Neuronal stem cell (in vitro differentiated cells): ENCODE measurements at regions not wholly inside any gene's neighbourhood (a gene's known extent, or its start where the extent isn't known, plus 50 kb on each side); places are given as distances from the start of the nearest gene placed in this dataset.
A peak's percentile ranks its signal among the peaks of the same experiment; 100 is the strongest.

ENCODE experiments used
- DNase-seq: peaks from one replicate; pipeline ENCODE4 v3.0.0-alpha.2; 2013; ENCODE audit warnings: low spot score
- H2AFZ ChIP-seq: one replicate; pipeline ENCODE4 v1.6.1; 2013; ENCODE audit warnings: mild to moderate bottlenecking, low read length, inconsistent platforms
- H2AK5ac ChIP-seq: 2 replicates; pipeline ENCODE4 v1.6.1; 2013; ENCODE audit warnings: low read depth, mild to moderate bottlenecking, inconsistent platforms, low read length, moderate library complexity, mixed read lengths
- H2BK120ac ChIP-seq: 2 replicates; pipeline ENCODE4 v1.6.1; 2013; ENCODE audit warnings: low read depth, mild to moderate bottlenecking, inconsistent platforms, low read length, moderate library complexity, mixed read lengths
- H2BK12ac ChIP-seq: one replicate; pipeline ENCODE4 v1.6.1; 2013; ENCODE audit warnings: low read length, inconsistent platforms
- H2BK15ac ChIP-seq: 2 replicates; pipeline ENCODE4 v1.6.1; 2013; ENCODE audit warnings: mild to moderate bottlenecking, low read length, inconsistent platforms, mixed read lengths
- H2BK5ac ChIP-seq: one replicate; pipeline ENCODE4 v1.6.1; 2013; ENCODE audit warnings: inconsistent platforms, mild to moderate bottlenecking, low read length, moderate library complexity
- H3K14ac ChIP-seq: one replicate; pipeline ENCODE4 v1.6.1; 2013; ENCODE audit warnings: low read length, inconsistent platforms
- H3K18ac ChIP-seq: 2 replicates; pipeline ENCODE4 v1.6.1; 2013; ENCODE audit warnings: low read length, inconsistent platforms
- H3K23ac ChIP-seq: 2 replicates; pipeline ENCODE4 v1.6.1; 2013; ENCODE audit warnings: low read depth, mild to moderate bottlenecking, mixed read lengths, low read length, inconsistent platforms; ENCODE audit not compliant: poor library complexity
- H3K27ac ChIP-seq: replicated peaks from 3 replicates; pipeline ENCODE4 v1.5.1; 2013; ENCODE audit warnings: low read length, inconsistent platforms
- H3K27me3 ChIP-seq, 3 experiments: 2 replicates each; pipeline ENCODE4 v1.6.1; 2013; ENCODE audit warnings: low read length in 3 of 3, mild to moderate bottlenecking in 2 of 3, inconsistent platforms in 1 of 3, low read depth in 1 of 3, mixed read lengths in 1 of 3, moderate library complexity in 1 of 3; ENCODE audit not compliant: control insufficient read depth in 3 of 3, insufficient read depth in 3 of 3
- H3K36me3 ChIP-seq, 2 donors: replicated peaks in 1 of 2; 2 replicates each; pipeline ENCODE4 v1.6.1; 2013; ENCODE audit warnings: low read length in 2 of 2; ENCODE audit not compliant: control insufficient read depth in 2 of 2, insufficient read depth in 2 of 2
- H3K4ac ChIP-seq: 2 replicates; pipeline ENCODE4 v1.6.1; 2013; ENCODE audit warnings: inconsistent platforms, mild to moderate bottlenecking, low read length, moderate library complexity
- H3K4me1 ChIP-seq, 2 donors: 1 replicate in 1 of 2; 2 replicates in 1 of 2; pipeline ENCODE4 v1.6.1; 2013; ENCODE audit warnings: low read length in 2 of 2, low read depth in 1 of 2; ENCODE audit not compliant: control insufficient read depth in 2 of 2, insufficient read depth in 1 of 2
- H3K4me2 ChIP-seq: one replicate; pipeline ENCODE4 v1.6.1; 2013; ENCODE audit warnings: mild to moderate bottlenecking, low read length, inconsistent platforms; ENCODE audit not compliant: insufficient read depth, poor library complexity, severe bottlenecking
- H3K4me3 ChIP-seq, 2 donors: 2 replicates each; pipeline ENCODE4 v1.5.1; 2013; ENCODE audit warnings: low read length in 2 of 2, mild to moderate bottlenecking in 2 of 2, inconsistent platforms in 1 of 2, moderate library complexity in 1 of 2
- H3K79me1 ChIP-seq: one replicate; pipeline ENCODE4 v1.6.1; 2013; ENCODE audit warnings: low read depth, mild to moderate bottlenecking, inconsistent platforms, low read length, moderate library complexity
- H3K9ac ChIP-seq: one replicate; pipeline ENCODE4 v1.6.1; 2013; ENCODE audit warnings: mild to moderate bottlenecking, low read depth, low read length, inconsistent platforms; ENCODE audit not compliant: poor library complexity
- H3K9me3 ChIP-seq, 2 donors: replicated peaks in 1 of 2; 2 replicates each; pipeline versions ENCODE3 to v1.6.1; 2013; ENCODE audit warnings: low read length in 2 of 2, mild to moderate bottlenecking in 2 of 2, inconsistent platforms in 1 of 2, low read depth in 1 of 2, mixed read lengths in 1 of 2, moderate library complexity in 1 of 2; ENCODE audit not compliant: control insufficient read depth in 2 of 2, insufficient read depth in 1 of 2
- H4K8ac ChIP-seq: one replicate; pipeline ENCODE4 v1.6.1; 2013; ENCODE audit warnings: low read depth, mild to moderate bottlenecking, inconsistent platforms, low read length, moderate library complexity
- H4K91ac ChIP-seq: one replicate; pipeline ENCODE4 v1.6.1; 2013; ENCODE audit warnings: low read length, low read depth, mild to moderate bottlenecking, inconsistent platforms; ENCODE audit not compliant: poor library complexity
- WGBS, 2 donors: extraction: QIAGEN DNeasy Blood & Tissue Kit; methylation state at CpG; one replicate each; pipeline ENCODE4 v1.1.7; 2013; ENCODE audit warnings: missing lambda C conversion rate in 2 of 2, mixed read lengths in 1 of 2; ENCODE audit not compliant: insufficient read length in 2 of 2, insufficient replicate concordance in 1 of 2; ENCODE audit errors: extremely low coverage in 2 of 2; 5-methylcytosine and 5-hydroxymethylcytosine counted together

GRCh38 chr2:5803547-5803946 is 111.4 kb downstream of the SOX11 start:
- Histone ChIP-seq H3K18ac (no peak overlapping the region), H3K14ac (no peak overlapping the region), H3K23ac (no peak overlapping the region), H3K36me3 (peaks cover 0 to 2% of the 10 kb centered on the region in 2 donors), H3K4me2 (peak overlapping the region; percentile 48), H2BK12ac (no peak overlapping the region), H3K4ac (no peak overlapping the region), H3K27ac (peak overlapping the region; percentile 64), H2AFZ (peak overlapping the region; percentile 81), H2BK5ac (no peak overlapping the region), H2BK15ac (no peak overlapping the region), H2BK120ac (no peak overlapping the region), H3K4me1 (peaks cover 10 to 12% of the 10 kb centered on the region in 2 donors), H3K27me3 (no peaks in the 10 kb centered on the region), H3K79me1 (no peaks in the 10 kb centered on the region), H3K9me3 (peaks cover 9 to 15% of the 10 kb centered on the region in 2 donors), H3K4me3 (no peak overlapping the region), H4K91ac (no peak overlapping the region), H2AK5ac (no peak overlapping the region), H3K9ac (no peak overlapping the region), H4K8ac (no peak overlapping the region)
- DNase-seq: peak; percentile 41
- WGBS, 2 donors: no CpG with 5 or more reads among the region's 8 CpGs

- WGBS, 2 donors: no CpG with 5 or more reads among the region's 3 CpGs
- H3K9ac ChIP-seq: no peak overlapping the region
Measured at GRCh38 chr2:5818961-5819600, 126.9 kb downstream of the SOX11 start.

DNA sequence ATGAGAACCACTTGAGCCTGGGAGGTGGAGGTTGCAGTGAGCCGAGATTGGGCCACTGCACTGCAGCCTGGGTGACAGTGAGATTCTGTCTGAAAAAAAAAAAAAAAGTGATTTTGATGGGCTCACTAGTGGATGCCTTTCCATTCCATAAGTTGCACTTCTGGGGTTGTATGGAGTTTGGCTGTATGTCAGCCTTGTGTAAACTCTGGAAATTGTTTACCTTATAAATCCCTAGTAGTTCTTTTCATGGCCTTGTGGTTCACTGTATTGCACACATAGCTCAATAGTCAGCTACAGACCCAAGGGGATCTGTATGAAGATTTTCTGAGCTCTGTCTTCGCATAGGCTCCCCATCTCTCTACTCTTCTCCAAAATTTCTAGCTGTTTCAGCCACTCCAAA is 131.9 kb downstream of the SOX11 start:
- no peaks in the 10 kb centered on the region for H3K36me3 ChIP-seq
- WGBS, 2 donors: no CpG with 5 or more reads among the region's 2 CpGs

More at GRCh38 chr2:5818961-5819600, 126.9 kb downstream of the SOX11 start:
- Histone ChIP-seq H3K36me3 (no peaks in the 10 kb centered on the region), H3K79me1 (no peaks in the 10 kb centered on the region), H3K9me3 (no peaks in the 10 kb centered on the region), H2BK120ac (no peak overlapping the region), H3K4me2 (no peak overlapping the region), H3K23ac (no peak overlapping the region), H2AK5ac (no peak overlapping the region), H4K91ac (no peak overlapping the region), H2AFZ (peak overlapping the region; percentile 3), H4K8ac (no peak overlapping the region), H3K27me3 (no peaks in the 10 kb centered on the region), H3K4me3 (no peak overlapping the region), H2BK5ac (no peak overlapping the region), H3K27ac (no peak overlapping the region), H2BK15ac (no peak overlapping the region), H3K4me1 (no peaks in the 10 kb centered on the region), H3K18ac (no peak overlapping the region), H3K4ac (no peak overlapping the region), H3K14ac (no peak overlapping the region), H2BK12ac (no peak overlapping the region)
- no peak for DNase-seq

GRCh38 chr2:5825686-5826085 is 133.5 kb downstream of the SOX11 start:
- no peak overlapping the region for H3K9ac ChIP-seq
- H4K8ac ChIP-seq: no peak overlapping the region
- H3K27me3 ChIP-seq: no peaks in the 10 kb centered on the region
- no CpG with 5 or more reads among the region's 1 CpG for WGBS, 2 donors
- no peaks in the 10 kb centered on the region for H3K36me3 ChIP-seq
- no peak overlapping the region for H3K14ac ChIP-seq
- H2BK15ac ChIP-seq: no peak overlapping the region
- H3K23ac ChIP-seq: no peak overlapping the region
- no peak overlapping the region for H3K4me3 ChIP-seq
- H2AK5ac ChIP-seq: no peak overlapping the region
- H3K18ac ChIP-seq: no peak overlapping the region
- no peak overlapping the region for H2BK120ac ChIP-seq
- no peaks in the 10 kb centered on the region for H3K4me1 ChIP-seq
- no peaks in the 10 kb centered on the region for H3K79me1 ChIP-seq
- no peak overlapping the region for H3K4me2 ChIP-seq
- H4K91ac ChIP-seq: no peak overlapping the region
- peaks cover 7 to 15% of the 10 kb centered on the region in 2 donors for H3K9me3 ChIP-seq
- H2BK5ac ChIP-seq: no peak overlapping the region
- no peak overlapping the region for H3K4ac ChIP-seq
- DNase-seq: no peak
- H3K27ac ChIP-seq: no peak overlapping the region
- H2BK12ac ChIP-seq: no peak overlapping the region
- no peak overlapping the region for H2AFZ ChIP-seq

More for the DNA sequence above, 131.9 kb downstream of the SOX11 start:
- H3K27ac ChIP-seq: no peak overlapping the region
- H3K4me1 ChIP-seq: no peaks in the 10 kb centered on the region
- H4K8ac ChIP-seq: no peak overlapping the region
- no peak overlapping the region for H3K4me2 ChIP-seq
- H3K18ac ChIP-seq: no peak overlapping the region
- no peak overlapping the region for H2BK5ac ChIP-seq
- no peak overlapping the region for H2BK120ac ChIP-seq
- no peak overlapping the region for H3K23ac ChIP-seq
- no peak overlapping the region for H2AFZ ChIP-seq
- DNase-seq: no peak
- H3K27me3 ChIP-seq: no peaks in the 10 kb centered on the region
- H2BK12ac ChIP-seq: no peak overlapping the region
- H3K14ac ChIP-seq: no peak overlapping the region
- no peaks in the 10 kb centered on the region for H3K79me1 ChIP-seq
- no peak overlapping the region for H2AK5ac ChIP-seq
- no peak overlapping the region for H2BK15ac ChIP-seq
- H4K91ac ChIP-seq: no peak overlapping the region
- no peak overlapping the region for H3K4me3 ChIP-seq
- no peak overlapping the region for H3K4ac ChIP-seq
- peaks cover 7 to 15% of the 10 kb centered on the region in 2 donors for H3K9me3 ChIP-seq
- no peak overlapping the region for H3K9ac ChIP-seq
